ENCODE measurements at regions not wholly inside any gene's neighbourhood (a gene's known extent, or its start where the extent isn't known, plus 50 kb on each side); places are given as distances from the start of the nearest gene placed in this dataset.

GRCh38 chr2:5777131-5777535, 84.9 kb downstream of the SOX11 start:
- TF ChIP-seq CTCF (IDR thresholded peaks at IDR 0.05): no peak

GRCh38 chr2:5781679-5782078, 89.5 kb downstream of the SOX11 start:
- TF ChIP-seq CTCF (IDR thresholded peaks at IDR 0.05): no peak

- TF ChIP-seq CTCF (IDR thresholded peaks at IDR 0.05): no peak
Observed at GRCh38 chr2:5782103-5782502, 89.9 kb downstream of the SOX11 start.

GRCh38 chr2:5788447-5788846, 96.3 kb downstream of the SOX11 start:
- no peak for TF ChIP-seq CTCF (IDR thresholded peaks at IDR 0.05)

- TF ChIP-seq CTCF (IDR thresholded peaks at IDR 0.05): no peak
Observed at GRCh38 chr2:5791371-5791770, 99.2 kb downstream of the SOX11 start.

GRCh38 chr2:5794012-5794411, 101.8 kb downstream of the SOX11 start:
- no peak for TF ChIP-seq CTCF (IDR thresholded peaks at IDR 0.05)

- TF ChIP-seq CTCF (IDR thresholded peaks at IDR 0.05): no peak
Observed at GRCh38 chr2:5798084-5798483, 105.9 kb downstream of the SOX11 start.

GRCh38 chr2:5799348-5799747, 107.2 kb downstream of the SOX11 start:
- TF ChIP-seq CTCF (IDR thresholded peaks at IDR 0.05): no peak

Data from LNCAP (cell line).